ENCODE measurements at regions not wholly inside any gene's neighbourhood (a gene's known extent, or its start where the extent isn't known, plus 50 kb on each side); places are given as distances from the start of the nearest gene placed in this dataset.

DNA sequence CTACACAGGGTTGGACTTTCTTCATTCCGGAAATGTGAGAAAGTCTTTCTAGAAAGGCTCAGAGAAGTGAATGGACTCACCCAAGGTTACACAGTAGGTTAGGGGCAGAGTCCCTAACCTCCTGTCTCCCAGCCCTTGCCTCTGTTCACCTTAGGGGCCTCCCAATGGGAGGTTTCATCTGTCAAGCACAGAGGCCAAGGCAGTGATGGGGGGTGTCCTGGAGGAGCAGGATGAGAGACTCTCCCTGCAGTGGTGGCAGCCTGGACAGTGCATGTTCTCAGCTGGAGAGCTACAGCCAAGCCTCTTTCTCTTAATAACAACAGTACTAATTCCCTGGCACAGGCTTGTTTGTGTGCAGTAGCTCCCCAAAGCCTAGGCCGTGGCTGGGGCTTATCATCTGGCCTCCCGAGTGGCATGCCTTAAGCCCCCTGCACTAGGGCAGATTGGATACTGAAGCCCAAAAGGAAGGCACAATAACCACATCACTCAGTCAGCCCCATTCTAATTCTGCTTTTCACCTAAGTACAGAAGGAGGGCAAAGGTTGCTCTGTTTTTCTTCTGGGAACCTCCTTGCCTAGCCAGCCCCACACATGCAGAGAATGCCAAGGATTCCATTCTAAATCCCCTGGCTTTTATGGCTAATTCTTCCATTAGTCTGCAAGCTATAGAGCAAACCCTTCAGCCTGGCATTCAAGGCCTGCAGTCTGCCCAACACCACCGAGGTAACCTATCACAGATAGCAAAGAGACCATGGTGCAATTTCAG is 50.2 kb upstream of the XPA start:
- no peak for DNase-seq (ENCODE audit: low spot score)

GRCh38 chr9:97748525-97748924 is 51.4 kb upstream of the XPA start:
- no peak for DNase-seq (ENCODE audit: low spot score)

DNA sequence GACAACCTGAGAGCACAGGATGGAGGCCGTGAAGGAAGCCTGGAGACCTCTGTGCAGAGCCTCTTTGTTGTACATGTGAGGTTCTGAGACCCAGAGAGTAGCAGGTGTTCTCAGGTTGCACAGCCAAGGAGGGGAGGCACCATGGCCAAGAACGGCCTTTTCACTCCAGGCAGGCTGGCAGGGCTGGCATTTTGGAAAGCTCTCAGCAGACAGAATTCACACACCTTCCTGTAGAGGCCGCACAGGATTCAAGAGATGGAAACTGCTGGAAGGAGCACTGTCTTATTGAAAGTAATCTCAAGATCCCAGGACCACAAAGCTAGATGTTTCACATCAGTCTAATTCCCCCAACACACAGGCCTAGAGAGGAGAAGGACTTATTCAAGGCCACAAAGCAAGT is 52.8 kb upstream of the XPA start:
- DNase-seq (ENCODE audit: low spot score): no peak

DNA sequence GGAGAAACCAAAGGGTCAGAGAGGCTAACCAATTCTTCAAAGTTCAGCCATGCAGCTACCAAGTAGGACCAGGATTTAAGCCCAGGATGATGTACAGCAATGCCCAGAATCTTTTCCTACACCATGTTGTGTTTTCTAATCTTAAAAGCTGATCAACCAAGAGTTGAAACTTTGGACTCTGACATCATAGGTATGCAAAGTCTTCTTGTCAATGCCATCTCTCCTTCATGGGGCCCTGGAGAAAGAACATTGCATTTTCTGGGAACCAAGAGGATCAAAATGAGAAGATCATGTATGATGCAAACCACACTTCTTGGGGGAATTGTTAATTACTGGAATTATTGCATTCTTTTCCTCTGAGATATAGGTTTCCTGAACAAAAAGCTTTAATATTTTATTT is 54.4 kb upstream of the XPA start:
- DNase-seq (ENCODE audit: low spot score): no peak

DNA sequence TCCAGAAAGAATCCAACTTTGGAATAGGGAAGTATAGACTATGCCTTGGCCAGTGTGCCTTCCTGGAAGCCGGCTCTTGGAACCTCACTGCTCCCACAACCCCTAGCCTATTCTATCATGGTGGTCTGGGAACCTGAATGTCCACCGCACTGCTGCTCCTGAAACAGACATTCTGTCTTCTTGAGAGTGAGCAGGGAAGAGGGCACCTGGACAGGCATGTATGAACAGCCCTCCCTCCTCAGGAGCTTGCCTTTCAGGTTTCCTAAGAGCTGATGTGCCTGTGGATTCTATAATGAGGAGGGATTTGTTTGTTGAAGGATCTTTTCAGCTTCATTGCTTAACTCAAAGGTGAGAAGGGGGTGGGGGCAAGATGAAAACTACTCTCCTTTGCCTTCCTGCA is 55.1 kb upstream of the XPA start:
- no peak for DNase-seq (ENCODE audit: low spot score)

DNA sequence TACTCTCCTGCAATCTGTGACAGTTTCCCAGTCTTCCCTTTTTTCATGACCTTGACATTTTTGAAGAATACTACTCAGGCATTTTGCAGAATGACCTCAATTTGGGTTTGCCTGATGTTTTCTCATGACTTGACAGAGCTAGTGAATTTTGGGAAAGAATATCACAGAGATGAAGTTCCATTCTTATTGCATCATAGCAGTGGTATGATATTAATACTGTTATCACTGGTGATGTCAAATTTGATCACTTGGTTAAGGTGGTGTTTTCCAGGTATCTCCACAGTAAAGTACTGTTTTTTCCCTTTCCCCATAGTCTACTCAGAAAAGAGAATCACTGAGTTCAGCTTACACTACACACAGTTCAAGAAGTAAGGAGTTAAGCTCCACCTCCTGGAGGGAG is 56.2 kb upstream of the XPA start:
- no peak for DNase-seq (ENCODE audit: low spot score)

DNA sequence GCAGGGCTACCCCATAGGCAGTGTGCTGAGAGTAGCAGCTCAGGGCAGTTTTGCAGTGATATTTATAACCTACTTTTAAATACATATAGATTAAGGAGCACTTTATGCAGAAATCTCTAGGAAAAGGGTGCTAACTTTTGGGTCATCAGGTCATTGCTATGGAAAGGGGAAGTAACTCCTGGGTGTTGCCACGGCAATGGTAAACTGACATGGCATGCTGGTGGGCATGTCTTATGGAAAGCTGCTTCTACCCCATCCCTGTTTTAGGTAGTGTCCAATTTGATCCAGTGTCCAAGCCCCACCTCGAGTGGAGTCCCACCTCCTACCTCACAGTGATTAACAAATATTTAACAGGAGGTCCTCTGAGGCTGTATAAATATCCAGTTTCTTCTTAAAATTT is 56.8 kb upstream of the XPA start:
- DNase-seq (ENCODE audit: low spot score): no peak

DNA sequence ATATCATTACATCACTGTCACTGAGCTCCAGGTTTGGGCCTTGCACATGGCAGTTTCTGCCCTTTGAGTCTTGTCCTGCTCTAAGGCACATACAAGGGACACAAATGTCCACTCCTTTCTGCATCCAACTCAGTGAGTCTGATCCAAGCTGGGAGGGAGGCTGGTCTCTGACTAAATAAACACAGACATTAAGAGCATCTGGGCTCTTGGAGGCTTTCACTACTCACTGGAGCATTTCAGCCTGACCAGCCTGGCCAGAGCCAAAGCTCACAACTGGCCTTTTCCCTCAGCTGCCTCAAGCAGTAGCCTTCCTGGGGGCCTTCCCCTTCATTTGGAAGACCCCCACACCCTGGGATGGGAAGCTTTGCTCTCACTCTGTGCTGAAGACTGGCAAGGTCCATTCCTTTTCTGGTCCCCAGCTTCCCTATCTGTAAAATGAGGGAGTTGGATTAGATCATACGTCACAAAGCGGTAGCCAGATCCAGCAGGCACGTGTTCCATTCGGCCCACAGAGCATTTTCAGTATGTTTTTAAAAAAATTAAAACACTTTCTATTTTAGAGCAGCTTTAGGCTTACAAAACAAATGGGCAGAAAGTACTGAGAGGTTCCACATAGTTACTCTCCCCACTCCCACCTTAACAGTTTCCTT is 58.6 kb upstream of the XPA start:
- DNase-seq (ENCODE audit: low spot score): no peak

DNA sequence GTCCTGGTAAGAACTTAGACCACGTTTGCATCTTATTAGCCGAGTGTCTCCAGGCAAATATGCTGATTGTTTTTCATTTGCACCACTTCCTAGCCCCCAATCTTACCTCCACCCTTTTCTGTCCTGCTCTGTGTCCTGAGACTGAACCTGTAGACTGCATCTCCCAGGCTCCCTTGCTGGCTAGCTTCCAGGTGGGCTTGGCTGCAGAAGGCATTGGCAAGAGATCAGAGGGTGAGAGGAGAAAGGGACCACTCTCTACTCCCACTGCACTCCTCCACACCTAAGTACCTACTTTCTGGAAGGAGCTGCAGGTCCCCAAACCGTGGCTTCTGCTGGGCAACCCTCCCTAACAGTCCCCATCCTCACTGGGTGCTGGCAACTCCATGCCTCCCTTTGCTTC is 59.9 kb upstream of the XPA start:
- no peak for DNase-seq (ENCODE audit: low spot score)

- no peak for DNase-seq (ENCODE audit: low spot score)
These were observed 61.3 kb upstream of the XPA start for GRCh38 chr9:97758334-97758916.

DNA sequence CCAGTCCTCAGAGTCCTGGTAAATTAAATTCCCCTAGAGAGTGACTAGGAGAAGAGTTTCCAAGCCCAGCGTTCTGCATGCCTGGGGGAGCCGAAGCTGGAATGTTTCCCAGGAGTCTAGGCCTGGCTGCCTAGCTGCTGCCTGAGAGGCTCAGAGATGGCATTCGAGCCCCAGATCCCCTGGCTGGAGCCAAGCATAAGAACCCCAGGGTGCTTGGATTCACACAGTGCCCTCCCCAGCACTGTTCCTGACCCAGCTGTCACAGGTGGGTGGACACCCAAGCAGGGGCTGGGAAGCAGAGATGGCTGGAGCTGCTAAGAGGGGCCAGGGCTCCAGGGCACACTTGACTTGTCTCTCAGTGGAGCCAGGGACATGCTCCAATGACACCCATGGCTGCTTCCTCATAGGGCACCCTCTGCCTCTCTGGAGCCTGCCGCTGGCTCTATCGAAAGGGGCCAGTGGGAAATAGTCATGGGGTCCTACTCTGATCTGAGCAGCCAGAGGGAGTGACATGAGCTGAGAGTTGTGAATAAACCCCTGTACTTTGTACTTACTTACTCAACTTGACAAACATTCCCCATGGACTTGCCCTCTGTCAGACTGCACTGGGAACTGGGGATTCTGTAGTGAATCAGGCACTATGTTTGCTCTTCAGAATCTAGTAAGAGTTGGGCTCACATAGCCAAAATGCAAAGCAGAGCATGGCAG is 62.6 kb upstream of the XPA start:
- no peak for DNase-seq (ENCODE audit: low spot score)

- no peak for DNase-seq (ENCODE audit: low spot score)
These were observed 64.0 kb upstream of the XPA start for GRCh38 chr9:97761056-97761598.

GRCh38 chr9:97761879-97762278 is 64.7 kb upstream of the XPA start:
- DNase-seq (ENCODE audit: low spot score): no peak

DNA sequence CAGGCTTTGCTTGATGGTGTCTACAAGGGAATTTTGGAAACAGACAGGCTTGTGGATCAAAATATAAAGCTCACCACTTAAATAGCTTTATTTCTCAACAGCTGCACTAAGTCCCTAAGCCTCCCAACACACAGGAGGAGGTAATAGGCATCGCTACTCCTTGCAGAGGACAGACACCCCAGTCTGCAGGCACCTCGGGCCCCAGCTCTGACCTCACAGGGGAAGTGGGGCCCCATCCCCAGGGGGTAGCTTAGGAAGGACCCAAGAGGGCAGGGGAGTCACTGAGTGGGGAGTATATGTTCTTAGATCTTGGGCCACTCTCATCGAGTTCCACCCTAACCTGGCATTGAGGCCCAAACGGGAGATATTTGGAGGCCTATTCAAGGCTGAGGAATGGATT is 66.7 kb upstream of the XPA start:
- DNase-seq (ENCODE audit: low spot score): no peak

GRCh38 chr9:97766092-97766491 is 69.0 kb upstream of the XPA start:
- no peak for DNase-seq (ENCODE audit: low spot score)

GRCh38 chr9:97766610-97767009 is 69.5 kb upstream of the XPA start:
- DNase-seq (ENCODE audit: low spot score): no peak

GRCh38 chr9:97767891-97768290 is 70.8 kb upstream of the XPA start:
- no peak for DNase-seq (ENCODE audit: low spot score)

DNA sequence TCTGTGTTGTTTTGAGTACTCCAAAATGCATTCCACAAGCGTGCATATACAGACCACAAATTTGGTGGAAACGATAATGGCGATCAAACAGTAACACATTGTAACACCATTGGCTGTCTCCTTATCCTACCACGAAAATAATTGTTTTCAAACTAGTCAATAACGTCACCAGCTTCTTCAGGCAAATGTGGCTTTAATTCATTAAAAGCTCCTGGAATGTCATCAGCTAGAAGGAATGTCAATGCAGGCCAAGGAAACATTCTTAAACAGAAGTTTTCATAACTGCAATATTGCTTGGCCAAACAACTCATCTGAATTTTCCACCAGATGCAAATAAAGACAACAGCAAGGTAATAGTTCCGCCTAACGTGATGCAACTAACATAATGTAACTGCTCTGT is 71.6 kb upstream of the XPA start:
- no peak for DNase-seq (ENCODE audit: low spot score)

DNA sequence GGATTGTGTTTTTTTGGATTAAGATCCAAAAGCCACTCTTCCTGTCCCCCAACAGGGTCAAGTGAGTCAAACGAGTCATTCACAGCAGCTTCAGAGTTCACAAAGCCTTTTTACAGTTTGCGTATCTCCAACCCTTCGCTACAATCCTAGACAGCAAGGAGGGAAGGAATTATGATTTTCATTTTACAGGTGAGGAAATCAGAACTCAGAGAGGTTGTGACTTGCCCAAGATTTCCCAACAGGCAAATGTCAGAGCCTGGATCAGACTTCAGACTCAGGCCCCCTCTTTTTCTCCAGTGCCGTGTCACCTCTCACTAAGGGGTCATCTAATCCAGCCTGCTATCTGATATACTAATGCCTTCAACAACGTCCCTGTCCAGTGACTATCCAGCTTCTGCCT is 72.1 kb upstream of the XPA start:
- DNase-seq (ENCODE audit: low spot score): no peak

GRCh38 chr9:97770808-97771372 is 73.8 kb upstream of the XPA start:
- no peak for DNase-seq (ENCODE audit: low spot score)

- DNase-seq (ENCODE audit: low spot score): no peak
These were observed 74.5 kb upstream of the XPA start for GRCh38 chr9:97771641-97772040.

DNA sequence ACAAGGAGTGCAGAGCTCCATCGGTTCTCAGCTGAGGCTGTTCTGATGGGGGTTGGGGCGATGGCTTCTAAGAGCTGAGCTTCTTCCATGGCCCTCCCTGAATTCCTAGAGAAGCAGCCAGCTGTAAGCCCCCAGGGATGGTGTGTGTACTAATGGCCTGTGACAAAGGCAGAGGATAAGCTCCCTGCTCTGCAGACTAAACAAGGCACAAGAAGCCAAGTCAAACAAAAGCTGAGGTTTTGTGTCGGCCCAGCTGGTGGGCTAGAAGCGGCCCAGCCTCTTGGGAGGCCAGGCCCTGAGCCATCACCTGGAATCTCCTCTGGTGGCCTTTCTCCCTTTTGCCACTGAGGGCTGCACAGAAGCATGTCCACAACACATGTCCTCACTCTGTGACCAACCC is 75.0 kb upstream of the XPA start:
- DNase-seq (ENCODE audit: low spot score): no peak
